ENCODE measurements at regions not wholly inside any gene's neighbourhood (a gene's known extent, or its start where the extent isn't known, plus 50 kb on each side); places are given as distances from the start of the nearest gene placed in this dataset.

- Histone ChIP-seq H3K27me3 (ENCODE audit: insufficient read depth) (no peaks in the 10 kb centered on the region), H3K79me2 (replicated peaks; ENCODE audit: insufficient read depth) (no peaks in the 10 kb centered on the region), H3K9me2 (ENCODE audit: insufficient read depth) (no peaks in the 10 kb centered on the region), H3F3A (replicated peaks; ENCODE audit: low read depth) (no peaks in the 10 kb centered on the region), H3K4me2 (no peak overlapping the region), H3K4me3 (no peak overlapping the region), H2AFZ (no peak overlapping the region), H3K36me3 (ENCODE audit: insufficient read depth) (no peaks in the 10 kb centered on the region), H4K20me1 (replicated peaks; ENCODE audit: insufficient read depth) (no peaks in the 10 kb centered on the region; the same call in 1 of the 2 replicates), H3K27ac (ENCODE audit: low read depth) (no peak overlapping the region), H3K4me1 (ENCODE audit: insufficient read depth) (no peaks in the 10 kb centered on the region)
- DNase-seq (ENCODE audit: low spot score) (no peak), ATAC-seq (no peak)
- Mint-ChIP-seq H3K36me3 (ENCODE audit: low read depth) (no peaks in the 10 kb centered on the region), H3K4me3 (no peak overlapping the region), H3K27me3 (ENCODE audit: insufficient read depth, low read depth, poor library complexity) (peaks cover 2% of the 10 kb centered on the region), H3K27ac (no peak overlapping the region), H3K9me3 (no peaks in the 10 kb centered on the region), H3K4me1 (no peaks in the 10 kb centered on the region)
- TF ChIP-seq EZH2 (IDR thresholded peaks at IDR 0.05; ENCODE audit: low read depth, unreplicated experiment): no peak
- no peak for TF ChIP-seq NANOG (IDR thresholded peaks at IDR 0.05; ENCODE audit: borderline replicate concordance)
- no peak for TF ChIP-seq EZH2phosphoT487 (IDR thresholded peaks at IDR 0.05; ENCODE audit: unreplicated experiment)
- no peak for TF ChIP-seq ZNF462 (CRISPR knock-in tag; IDR thresholded peaks at IDR 0.05)
- TF ChIP-seq POLR2AphosphoS5 (IDR thresholded peaks at IDR 0.05; ENCODE audit: low read depth): no peak
- TF ChIP-seq CREB1 (CRISPR knock-in tag; IDR thresholded peaks at IDR 0.05; ENCODE audit: low read depth): no peak
- TF ChIP-seq ETS1 (IDR thresholded peaks at IDR 0.05): no peak
- TF ChIP-seq STAT1 (IDR thresholded peaks at IDR 0.05; ENCODE audit: unreplicated experiment): no peak
- TF ChIP-seq ZNF114 (CRISPR knock-in tag; IDR thresholded peaks at IDR 0.05): no peak
- no peak for TF ChIP-seq ZNF331 (CRISPR knock-in tag; IDR thresholded peaks at IDR 0.05; ENCODE audit: low read depth)
- no peak for TF ChIP-seq REST (IDR thresholded peaks at IDR 0.05; ENCODE audit: unreplicated experiment)
- TF ChIP-seq JUNB (IDR thresholded peaks at IDR 0.05; ENCODE audit: unreplicated experiment): no peak
- no peak for TF ChIP-seq CTCF (conservative IDR thresholded peaks at IDR 0.05; ENCODE audit: low read depth in 2 of 2)
Observed at GRCh38 chr5:154589511-154589910, 111.5 kb upstream of the HAND1 start.
